Thoracic aorta (tissue), 2 donors: ENCODE measurements at regions not wholly inside any gene's neighbourhood (a gene's known extent, or its start where the extent isn't known, plus 50 kb on each side); places are given as distances from the start of the nearest gene placed in this dataset.
"Not testable (repeated sequence)": the region's sequence is repeated elsewhere in the genome, so short reads cannot be mapped to it uniquely, and the experiment has no call there.

Experiments
- ATAC-seq: fragments of 150-250 bp; one replicate; pipeline ENCODE4 v1.8.0; 2017; ENCODE audit warnings: low read depth; ENCODE audit not compliant: insufficient number of reproducible peaks, low FRiP score
- DNase-seq: peaks from one replicate; pipeline ENCODE4 v3.0.0-alpha.2; 2020; ENCODE audit warnings: low spot score
- H3K27ac ChIP-seq, 2 donors: fragments of 200-600 bp; sonication (generic); 1 replicate in 1 of 2; 2 replicates in 1 of 2; pipeline ENCODE4 v1.5.1; 2016; ENCODE audit warnings: mild to moderate bottlenecking in 2 of 2, moderate library complexity in 2 of 2
- H3K27me3 ChIP-seq: fragments of 200-600 bp; sonication (generic); replicated peaks from 2 replicates; pipeline ENCODE4 v1.6.0; 2016; ENCODE audit warnings: mild to moderate bottlenecking; ENCODE audit not compliant: insufficient read depth
- H3K36me3 ChIP-seq: fragments of 200-600 bp; sonication (generic); one replicate; pipeline ENCODE4 v1.5.1; 2016
- H3K4me1 ChIP-seq, 2 donors: fragments of 200-600 bp; sonication (generic); 1 replicate in 1 of 2; 2 replicates in 1 of 2; pipeline versions ENCODE4 v1.5.1 to v1.6.0; 2016; ENCODE audit warnings: low read depth in 2 of 2, mild to moderate bottlenecking in 1 of 2; ENCODE audit not compliant: control insufficient read depth in 1 of 2
- H3K4me3 ChIP-seq: fragments of 200-600 bp; sonication (generic); 2 replicates; pipeline ENCODE4 v1.5.1; 2016; ENCODE audit warnings: mild to moderate bottlenecking
- H3K9me3 ChIP-seq: fragments of 200-600 bp; sonication (generic); 2 replicates; pipeline ENCODE4 v1.5.1; 2016
- TF ChIP-seq, protein P1 (sequence below): fragments of 200-600 bp; sonication (generic); IDR thresholded peaks from one replicate; pipeline ENCODE4 v1.5.1; 2019; ENCODE audit warnings: antibody characterized with exemption

DNA sequence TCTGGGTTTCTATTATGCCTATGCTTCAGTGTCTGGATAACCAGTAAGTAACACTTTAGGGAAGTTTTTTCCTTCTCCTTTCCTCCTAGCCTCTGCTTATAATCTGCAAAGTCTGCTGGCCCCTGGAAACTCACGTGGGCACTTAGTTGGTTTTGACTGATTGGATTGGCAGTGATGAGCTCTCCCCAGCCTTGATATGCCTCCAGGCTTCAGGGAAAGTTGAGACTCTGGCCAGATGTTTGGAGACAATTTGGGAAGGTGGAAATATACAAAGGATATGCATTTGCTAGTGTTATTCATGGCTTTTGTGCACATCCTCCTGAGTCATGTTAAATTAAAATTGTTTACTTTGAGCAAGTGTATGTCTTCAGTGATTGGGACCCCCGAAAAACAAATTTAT is 160.2 kb upstream of the IL12B start:
- Histone ChIP-seq H3K27ac (no peak overlapping the region), H3K4me3 (no peak overlapping the region), H3K27me3 (no peaks in the 10 kb centered on the region), H3K4me1 (no peaks in the 10 kb centered on the region), H3K36me3 (no peaks in the 10 kb centered on the region), H3K9me3 (no peaks in the 10 kb centered on the region)
- no peak for ATAC-seq
- DNase-seq: no peak
- TF ChIP-seq, protein P1, sequence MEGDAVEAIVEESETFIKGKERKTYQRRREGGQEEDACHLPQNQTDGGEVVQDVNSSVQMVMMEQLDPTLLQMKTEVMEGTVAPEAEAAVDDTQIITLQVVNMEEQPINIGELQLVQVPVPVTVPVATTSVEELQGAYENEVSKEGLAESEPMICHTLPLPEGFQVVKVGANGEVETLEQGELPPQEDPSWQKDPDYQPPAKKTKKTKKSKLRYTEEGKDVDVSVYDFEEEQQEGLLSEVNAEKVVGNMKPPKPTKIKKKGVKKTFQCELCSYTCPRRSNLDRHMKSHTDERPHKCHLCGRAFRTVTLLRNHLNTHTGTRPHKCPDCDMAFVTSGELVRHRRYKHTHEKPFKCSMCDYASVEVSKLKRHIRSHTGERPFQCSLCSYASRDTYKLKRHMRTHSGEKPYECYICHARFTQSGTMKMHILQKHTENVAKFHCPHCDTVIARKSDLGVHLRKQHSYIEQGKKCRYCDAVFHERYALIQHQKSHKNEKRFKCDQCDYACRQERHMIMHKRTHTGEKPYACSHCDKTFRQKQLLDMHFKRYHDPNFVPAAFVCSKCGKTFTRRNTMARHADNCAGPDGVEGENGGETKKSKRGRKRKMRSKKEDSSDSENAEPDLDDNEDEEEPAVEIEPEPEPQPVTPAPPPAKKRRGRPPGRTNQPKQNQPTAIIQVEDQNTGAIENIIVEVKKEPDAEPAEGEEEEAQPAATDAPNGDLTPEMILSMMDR: no peak

DNA sequence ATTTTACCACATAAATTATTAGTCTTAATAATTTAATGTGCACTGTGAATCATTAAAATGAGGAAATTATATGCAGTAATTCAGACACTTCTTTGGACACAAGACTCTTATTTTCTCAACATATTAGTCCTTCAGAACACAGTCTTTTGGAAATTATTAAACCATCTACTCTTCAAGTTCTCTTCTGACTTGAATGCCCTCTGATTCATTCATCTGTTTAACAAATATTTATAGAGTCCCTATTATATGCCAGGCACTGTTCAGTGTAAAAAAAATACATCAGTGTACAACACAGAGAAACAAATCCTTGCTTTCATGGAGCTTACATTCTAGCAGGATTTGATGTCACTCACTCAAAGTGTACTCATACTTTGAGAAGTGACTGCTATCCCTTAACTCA is 163.4 kb upstream of the IL12B start:
- Histone ChIP-seq H3K27ac (no peak overlapping the region), H3K27me3 (no peaks in the 10 kb centered on the region), H3K4me1 (no peaks in the 10 kb centered on the region), H3K9me3 (no peaks in the 10 kb centered on the region), H3K4me3 (no peak overlapping the region), H3K36me3 (no peaks in the 10 kb centered on the region)
- TF ChIP-seq, protein P1: no peak
- ATAC-seq (no peak), DNase-seq (no peak)

DNA sequence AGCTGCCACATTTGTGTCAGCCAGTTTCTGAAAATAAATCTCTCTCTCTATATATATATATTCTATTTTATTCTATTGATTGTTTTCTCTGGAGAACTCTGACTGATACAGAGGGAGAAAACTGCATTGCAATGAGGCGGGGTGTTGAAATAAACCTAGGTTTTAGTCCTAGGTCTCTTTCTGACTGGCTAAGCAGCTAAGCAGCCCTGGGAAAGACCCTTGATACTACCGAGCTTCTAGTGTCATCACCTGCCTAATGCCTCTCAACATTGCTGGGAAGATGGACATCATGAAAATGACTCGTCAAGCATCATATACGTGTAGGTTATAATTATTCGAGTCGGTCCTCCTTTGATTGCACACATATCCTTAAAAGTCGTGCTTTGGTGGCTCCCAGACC is 166.5 kb upstream of the IL12B start:
- no peaks in the 10 kb centered on the region for H3K9me3 ChIP-seq
- H3K4me3 ChIP-seq: no peak overlapping the region
- TF ChIP-seq, protein P1: no peak
- no peaks in the 10 kb centered on the region for H3K4me1 ChIP-seq
- H3K27ac ChIP-seq: no peak overlapping the region
- H3K27me3 ChIP-seq: no peaks in the 10 kb centered on the region
- ATAC-seq (no peak), DNase-seq (no peak)
- H3K36me3 ChIP-seq: no peaks in the 10 kb centered on the region

DNA sequence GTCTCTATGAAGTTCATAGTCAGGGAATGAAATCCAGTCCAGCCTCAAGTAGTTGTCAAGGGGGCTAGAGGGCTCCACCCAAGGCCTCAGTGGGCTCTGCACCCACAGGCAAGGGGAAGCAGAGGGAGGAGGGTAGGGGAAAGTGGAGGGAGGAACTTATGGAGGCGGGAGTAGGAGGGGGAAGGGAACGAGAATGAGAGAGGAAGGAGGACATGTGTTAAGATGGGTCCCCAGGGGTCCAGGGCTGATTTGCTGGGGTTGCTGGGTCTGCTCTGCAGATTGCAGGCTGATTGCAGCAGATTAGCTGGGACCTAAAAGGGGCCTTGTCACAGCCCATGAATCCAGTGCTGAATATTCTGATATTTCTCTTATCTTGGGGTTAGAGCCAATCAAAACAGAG is 166.9 kb upstream of the IL12B start:
- TF ChIP-seq, protein P1: no peak
- Histone ChIP-seq H3K4me3 (no peak overlapping the region), H3K27me3 (no peaks in the 10 kb centered on the region), H3K36me3 (no peaks in the 10 kb centered on the region), H3K4me1 (no peaks in the 10 kb centered on the region), H3K27ac (no peak overlapping the region), H3K9me3 (no peaks in the 10 kb centered on the region)
- ATAC-seq (no peak), DNase-seq (no peak)

DNA sequence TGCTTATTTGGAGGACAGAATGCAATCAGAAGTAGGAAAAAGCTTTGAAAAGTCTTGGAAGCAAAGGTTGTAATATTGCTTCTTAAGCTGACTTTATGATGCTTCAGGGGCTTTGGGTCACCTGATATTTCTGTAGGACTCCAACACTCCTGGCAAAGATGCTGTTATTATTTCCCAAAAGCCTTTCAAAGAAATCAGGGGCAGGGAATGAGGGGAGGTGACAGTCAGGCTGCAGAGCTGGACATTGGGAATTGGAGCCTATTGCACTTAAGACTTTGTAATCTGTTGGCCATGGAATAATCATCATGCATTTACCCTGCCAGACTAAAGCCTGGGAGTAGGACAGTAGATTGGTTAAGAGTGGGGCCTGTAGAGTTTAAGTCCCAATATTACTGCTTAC is 168.3 kb upstream of the IL12B start:
- ATAC-seq (no peak), DNase-seq (no peak)
- H3K4me3 ChIP-seq: no peak overlapping the region
- no peaks in the 10 kb centered on the region for H3K36me3 ChIP-seq
- H3K27ac ChIP-seq: no peak overlapping the region
- TF ChIP-seq, protein P1: no peak
- H3K9me3 ChIP-seq: no peaks in the 10 kb centered on the region
- H3K27me3 ChIP-seq: no peaks in the 10 kb centered on the region
- no peaks in the 10 kb centered on the region for H3K4me1 ChIP-seq

DNA sequence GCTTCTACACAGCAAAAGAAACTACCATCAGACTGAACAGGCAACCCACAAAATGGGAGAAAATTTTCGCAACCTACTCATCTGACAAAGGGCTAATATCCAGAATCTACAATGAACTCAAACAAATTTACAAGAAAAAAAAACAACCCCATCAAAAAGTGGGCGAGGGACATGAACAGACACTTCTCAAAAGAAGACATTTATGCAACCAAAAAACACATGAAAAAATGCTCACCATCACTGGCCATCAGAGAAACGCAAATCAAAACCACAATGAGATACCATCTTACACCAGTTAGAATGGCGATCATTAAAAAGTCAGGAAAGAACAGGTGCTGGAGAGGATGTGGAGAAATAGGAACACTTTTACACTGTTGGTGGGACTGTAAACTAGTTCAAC is 171.8 kb upstream of the IL12B start:
- not testable (repeated sequence) for ATAC-seq, H3K27ac ChIP-seq, H3K27me3 ChIP-seq, H3K36me3 ChIP-seq, H3K4me3 ChIP-seq, DNase-seq, H3K9me3 ChIP-seq
- peaks cover 3 to 18% of the 10 kb centered on the region in 2 donors for H3K4me1 ChIP-seq
